ENCODE measurements at regions not wholly inside any gene's neighbourhood (a gene's known extent, or its start where the extent isn't known, plus 50 kb on each side); places are given as distances from the start of the nearest gene placed in this dataset.

DNA sequence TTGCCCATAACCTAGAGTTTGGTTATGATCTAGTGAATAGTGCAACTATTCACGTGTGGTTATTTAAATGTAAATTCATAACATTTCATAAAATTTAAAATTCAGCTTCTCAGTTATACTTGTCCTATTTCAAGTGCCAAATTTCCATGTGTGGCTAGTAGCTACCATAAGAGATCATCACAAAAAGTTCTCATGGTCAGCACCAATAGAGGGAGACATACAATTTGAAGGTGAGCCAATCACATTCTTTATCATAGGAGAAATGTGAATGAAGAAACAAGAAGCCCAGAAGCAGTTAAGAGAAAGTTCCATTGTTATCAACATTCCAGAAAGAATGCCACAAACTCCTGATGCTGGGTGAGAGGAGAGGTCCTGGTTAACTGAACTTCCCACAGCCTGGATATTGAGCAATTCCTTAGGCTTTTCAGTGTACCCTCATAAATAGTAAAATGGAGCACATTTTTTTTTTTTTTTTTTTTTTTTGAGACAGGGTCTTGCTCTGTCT lies 892.9 kb upstream of the USP15 start:
- TF ChIP-seq FOXA1 (IDR thresholded peaks at IDR 0.05), result no peak
- TF ChIP-seq, protein P1, sequence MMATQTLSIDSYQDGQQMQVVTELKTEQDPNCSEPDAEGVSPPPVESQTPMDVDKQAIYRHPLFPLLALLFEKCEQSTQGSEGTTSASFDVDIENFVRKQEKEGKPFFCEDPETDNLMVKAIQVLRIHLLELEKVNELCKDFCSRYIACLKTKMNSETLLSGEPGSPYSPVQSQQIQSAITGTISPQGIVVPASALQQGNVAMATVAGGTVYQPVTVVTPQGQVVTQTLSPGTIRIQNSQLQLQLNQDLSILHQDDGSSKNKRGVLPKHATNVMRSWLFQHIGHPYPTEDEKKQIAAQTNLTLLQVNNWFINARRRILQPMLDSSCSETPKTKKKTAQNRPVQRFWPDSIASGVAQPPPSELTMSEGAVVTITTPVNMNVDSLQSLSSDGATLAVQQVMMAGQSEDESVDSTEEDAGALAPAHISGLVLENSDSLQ (IDR thresholded peaks at IDR 0.05), result no peak
- no peak for TF ChIP-seq FOXM1 (IDR thresholded peaks at IDR 0.05; ENCODE audit: borderline replicate concordance)
- TF ChIP-seq ELF4 (IDR thresholded peaks at IDR 0.05), result no peak
- TF ChIP-seq SP1 (IDR thresholded peaks at IDR 0.05), result no peak
- TF ChIP-seq NFRKB (IDR thresholded peaks at IDR 0.05), result no peak
- TF ChIP-seq ARNT (IDR thresholded peaks at IDR 0.05), result no peak
- no peak for TF ChIP-seq BHLHE40 (IDR thresholded peaks at IDR 0.05; ENCODE audit: borderline replicate concordance)
- no peak for TF ChIP-seq ZNF384 (IDR thresholded peaks at IDR 0.05)
- TF ChIP-seq SUZ12 (IDR thresholded peaks at IDR 0.05), result no peak
- no peak for TF ChIP-seq TARDBP (IDR thresholded peaks at IDR 0.05)
- no peak for TF ChIP-seq CTBP1 (IDR thresholded peaks at IDR 0.05; ENCODE audit: borderline replicate concordance)
- TF ChIP-seq L3MBTL2 (conservative IDR thresholded peaks at IDR 0.05), result no peak
- TF ChIP-seq HDGF (IDR thresholded peaks at IDR 0.05; ENCODE audit: borderline replicate concordance), result no peak

Data from HEK293T (cell line).